HG03066 (cell line): ENCODE measurements at regions not wholly inside any gene's neighbourhood (a gene's known extent, or its start where the extent isn't known, plus 50 kb on each side); places are given as distances from the start of the nearest gene placed in this dataset.

ENCODE experiments used
- ATAC-seq: cut with Tn5 transposase; IDR thresholded peaks from one replicate; pipeline ENCODE4 v1.9.1; 2021; ENCODE audit warnings: low read depth; ENCODE audit not compliant: unreplicated experiment

DNA sequence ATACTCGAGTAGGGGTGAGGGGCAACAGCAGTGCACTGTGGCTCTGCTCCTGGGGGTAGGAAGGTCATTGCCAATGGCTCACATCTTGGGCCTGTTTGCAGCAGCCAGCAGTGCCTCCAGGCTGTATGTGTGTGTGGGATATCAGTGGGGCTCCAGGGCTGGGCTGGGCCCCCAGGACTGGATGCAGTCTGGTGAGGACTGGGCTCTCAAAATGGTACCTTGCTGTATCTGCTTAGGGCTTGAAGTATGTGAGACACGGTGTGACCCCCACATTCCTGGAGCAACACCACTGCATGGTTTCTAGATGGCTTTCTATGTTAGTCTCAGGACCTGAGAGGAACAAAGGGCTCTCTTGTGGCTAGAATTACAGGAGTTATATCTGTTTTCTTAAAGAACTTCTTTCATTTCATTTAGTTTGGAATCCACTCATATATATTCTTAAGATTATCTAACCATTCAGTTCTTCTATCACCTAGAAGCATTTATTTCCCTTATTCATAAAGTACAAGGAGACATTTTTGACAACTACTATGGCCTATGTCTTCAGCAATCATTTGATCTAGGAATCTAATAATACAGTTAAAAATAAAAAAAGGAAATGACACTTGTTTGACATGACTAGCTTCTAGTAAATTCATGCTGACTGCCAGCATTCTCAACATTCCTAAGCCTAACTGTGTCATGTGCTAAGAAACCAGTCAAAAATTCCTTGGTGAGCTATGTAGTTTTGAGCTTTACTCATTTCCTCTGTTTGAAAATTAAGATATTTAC is 443.2 kb upstream of the SEMA3A start:
- ATAC-seq = no peak

DNA sequence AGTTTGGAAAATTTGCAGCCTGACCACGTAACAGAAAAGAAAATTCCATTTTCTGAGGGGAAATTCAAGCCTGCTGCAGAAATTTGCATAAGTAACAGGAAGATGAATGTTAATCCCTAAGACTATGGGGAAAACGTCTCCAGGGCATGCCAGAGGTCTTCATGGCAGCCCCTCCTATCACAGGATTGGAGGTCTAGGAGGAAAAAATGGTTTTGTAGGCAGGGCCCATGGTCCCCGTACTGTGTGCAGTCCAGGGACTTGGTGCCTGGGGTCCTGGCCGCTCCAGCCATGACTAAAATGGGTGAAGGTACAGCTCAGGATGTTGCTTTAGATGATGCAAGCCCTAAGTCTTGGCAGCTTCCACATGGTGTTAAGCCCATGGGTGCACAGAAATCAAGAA is 437.3 kb upstream of the SEMA3A start:
- ATAC-seq = no peak

DNA sequence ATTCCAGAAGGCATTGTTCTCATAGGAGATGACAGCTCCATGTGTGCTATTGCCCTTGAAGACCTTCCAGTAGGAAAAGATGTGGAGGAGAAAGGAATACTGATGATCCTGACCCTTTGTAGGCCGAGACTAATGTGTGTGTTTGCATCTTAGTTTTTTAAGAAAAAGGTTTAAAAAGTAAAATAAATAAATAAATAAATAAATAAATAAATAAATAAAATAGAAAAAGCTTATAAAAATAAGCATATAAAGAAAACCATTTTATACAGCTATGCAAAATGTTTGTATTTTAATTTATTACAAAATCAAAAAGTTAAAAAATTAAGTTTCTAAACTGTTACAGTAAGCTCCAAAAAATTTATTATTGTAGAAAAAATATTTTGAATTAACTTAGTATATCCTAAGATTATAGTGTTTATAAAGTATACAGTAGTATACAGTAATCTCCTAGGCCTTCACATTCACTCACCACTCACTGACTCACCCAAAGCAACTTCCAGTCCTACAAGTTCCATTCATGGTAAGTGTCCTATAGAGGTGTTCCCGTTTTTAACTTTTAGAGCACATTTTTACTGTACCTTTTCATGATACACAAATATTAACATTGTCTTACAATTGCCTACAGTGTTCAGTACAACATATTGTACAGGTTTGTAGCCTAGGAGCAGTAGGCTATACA is 435.2 kb upstream of the SEMA3A start:
- no peak for ATAC-seq

DNA sequence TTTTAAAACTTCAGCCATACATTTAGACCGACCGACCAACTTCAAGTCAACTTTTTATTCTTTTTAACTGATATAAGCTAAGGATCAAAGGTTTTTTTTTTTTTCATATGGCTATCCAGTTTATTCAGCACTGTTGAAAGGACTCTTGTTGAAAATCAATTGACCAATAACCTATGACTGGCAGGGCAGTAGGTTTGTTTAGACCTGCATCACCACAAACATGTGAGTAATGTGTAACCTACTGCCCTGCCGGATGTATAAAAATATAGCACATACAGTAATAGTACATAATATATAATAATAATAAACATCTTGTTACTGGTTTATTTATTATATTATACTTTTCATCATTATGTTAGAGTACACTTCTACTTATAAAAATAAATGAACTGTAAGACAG is 434.6 kb upstream of the SEMA3A start:
- no peak for ATAC-seq

DNA sequence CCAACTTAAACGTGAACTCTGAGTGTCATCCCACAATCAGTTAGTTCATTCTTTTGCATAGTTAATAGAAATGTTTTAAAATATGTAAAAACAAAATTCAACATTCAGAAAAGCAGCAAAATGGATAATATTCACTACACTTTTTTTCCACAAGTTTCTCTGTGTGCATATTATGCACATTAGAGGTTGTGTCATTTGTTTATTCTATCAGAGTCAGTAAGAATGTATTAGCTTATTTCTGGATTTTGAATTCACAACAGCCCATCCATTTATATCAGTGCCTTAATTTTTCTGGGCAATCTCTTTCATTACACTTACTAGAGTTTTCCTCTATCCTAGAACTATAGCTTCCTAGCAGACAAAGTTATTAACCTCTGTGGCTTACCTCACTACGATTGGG is 432.7 kb upstream of the SEMA3A start:
- no peak for ATAC-seq

DNA sequence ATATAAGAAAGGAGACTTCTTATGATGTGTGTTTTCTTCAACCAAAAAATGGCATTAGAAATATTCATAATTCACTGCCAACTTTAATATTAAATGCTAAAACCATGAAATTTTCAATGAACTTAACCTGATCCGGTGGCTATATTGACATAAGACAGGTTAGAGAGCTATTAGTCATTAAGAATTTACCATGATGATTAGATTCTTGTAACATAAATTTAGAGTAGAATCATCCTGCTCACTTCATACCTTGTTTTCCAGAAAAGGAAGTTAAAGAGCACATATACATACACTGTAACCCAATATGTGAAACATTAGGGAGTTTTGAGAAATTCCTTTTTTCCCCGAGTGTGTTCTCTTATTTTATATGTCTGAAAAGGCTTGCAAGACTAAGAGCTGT is 430.3 kb upstream of the SEMA3A start:
- ATAC-seq = no peak

DNA sequence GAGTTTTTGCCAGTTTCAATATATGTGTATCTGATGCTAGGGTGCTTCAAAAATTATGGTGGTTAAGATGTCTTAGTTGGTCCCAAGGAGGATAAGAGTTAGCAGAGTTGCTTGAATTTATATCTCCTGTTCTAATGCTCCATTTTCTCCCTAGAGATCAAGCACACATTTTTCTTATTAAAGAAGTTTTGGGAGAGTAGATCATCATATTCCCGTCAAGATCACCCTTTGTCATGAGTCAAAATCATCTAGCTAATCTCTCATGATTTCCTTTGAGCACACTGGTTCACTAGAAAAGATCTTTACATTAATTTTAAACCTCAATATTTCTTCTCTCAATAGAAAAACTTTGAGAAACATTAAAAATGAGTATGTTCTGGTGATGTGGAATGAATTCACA is 429.9 kb upstream of the SEMA3A start:
- no peak for ATAC-seq

DNA sequence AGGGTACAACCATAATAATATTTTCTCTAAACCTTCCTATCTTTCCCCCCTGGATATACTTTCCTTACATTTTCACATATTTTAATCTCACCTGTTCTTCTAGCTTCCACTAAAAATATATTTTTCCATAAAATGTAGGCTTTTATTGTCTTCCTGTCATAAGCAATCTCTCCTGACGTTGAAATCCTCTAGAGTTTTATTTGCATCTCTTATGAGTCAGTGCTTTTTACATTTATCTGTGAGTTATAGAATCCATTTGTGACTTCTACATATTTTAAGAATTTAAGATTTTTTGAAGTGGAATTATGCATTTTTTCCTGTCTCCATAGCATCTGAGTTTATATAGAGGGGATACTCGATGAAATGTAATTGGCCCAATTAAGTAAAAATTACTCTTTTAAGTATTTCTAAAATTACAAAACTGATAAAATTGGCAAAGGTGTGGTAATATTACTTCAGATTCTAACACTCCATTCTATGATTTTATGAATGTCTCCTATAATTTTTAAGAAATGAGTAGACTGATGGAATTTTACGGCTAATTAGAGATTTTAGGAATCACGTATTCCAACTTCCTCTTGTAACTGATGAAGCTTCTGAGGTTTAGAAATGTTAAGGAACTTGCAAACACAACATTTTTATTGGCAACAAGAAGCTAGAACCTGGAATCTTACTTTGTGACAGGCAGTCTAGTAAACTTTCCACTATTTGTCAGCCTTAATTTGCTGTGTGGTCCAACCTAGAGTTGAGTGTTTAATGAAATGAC is 422.9 kb upstream of the SEMA3A start:
- ATAC-seq = no peak

DNA sequence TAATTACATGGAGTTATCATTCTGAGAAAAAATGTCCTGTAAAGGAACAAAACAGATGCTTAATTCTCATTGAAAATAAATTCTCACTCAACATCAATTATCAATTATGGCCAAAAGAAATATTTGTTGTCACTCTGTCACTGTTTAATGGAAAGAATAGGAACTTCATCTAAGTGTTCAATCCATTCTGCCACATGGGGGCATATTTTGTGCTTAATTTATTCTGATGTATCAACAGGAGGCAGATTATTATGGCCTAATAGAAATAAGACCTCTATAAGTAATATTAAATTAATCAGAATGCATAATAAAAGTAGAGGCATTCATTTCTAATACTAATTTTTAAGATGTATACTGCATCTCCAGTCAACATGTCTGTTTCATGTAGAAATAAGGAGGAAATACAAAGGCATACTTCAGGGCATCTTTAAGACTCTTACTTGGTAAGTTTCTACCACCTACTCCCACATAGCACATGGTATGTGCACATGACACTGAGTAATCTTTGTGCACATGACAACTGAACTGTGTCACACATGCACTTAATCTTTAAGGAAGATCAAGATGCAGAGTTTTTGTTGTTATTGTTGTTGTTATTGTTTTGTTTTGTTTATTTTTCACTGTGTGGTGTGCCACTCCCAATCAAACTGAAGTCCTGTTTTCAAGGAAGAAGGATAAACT is 420.4 kb upstream of the SEMA3A start:
- no peak for ATAC-seq

DNA sequence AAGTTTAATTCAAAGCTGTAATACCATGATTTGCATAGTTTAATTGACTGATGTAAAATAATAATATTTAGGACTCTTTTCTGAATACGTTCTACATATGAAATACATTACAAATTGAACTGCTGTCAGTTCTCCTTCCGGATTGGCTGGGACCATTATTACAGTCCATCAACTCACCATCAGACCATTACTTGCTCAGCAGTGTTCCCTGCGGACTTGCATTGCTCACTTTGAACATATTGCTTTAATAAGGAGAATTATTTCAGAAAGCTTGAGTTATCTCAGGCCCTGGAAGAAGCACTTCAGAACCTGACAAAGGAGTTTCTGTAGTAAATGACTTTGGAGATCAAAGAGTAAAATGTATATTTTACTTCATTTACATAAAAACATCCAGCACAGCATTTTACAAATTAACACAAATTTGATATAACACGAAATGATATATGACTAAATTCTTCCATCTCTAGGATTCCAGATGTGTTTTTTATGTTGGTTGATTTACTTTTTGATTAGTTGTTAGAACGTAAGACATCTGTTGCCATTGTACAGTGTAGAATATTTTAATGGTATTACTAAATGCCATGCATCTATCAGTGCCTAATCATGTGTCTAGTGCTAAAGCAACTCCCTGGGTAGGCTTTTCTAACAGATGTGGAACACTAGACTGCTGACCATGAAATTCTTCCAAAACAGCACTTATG is 418.5 kb upstream of the SEMA3A start:
- ATAC-seq = no peak

DNA sequence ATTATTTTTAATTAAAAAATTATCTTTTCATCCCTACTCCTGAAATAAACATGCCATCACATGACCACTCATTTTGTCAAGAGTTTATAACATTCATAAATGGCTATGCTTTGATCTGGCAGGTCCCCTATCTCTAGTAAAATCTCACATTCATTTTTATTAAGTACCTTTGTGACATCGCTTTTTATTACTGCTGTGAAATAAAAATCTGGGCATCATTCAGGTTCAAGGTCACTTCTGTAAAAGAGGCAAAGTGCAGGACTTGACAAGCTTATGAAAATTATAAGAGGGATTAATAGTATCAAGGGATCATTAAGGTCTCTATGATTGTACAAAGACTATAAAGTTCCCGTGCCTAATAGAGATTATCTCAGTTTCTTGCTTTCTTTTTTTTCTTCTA is 416.8 kb upstream of the SEMA3A start:
- no peak for ATAC-seq

DNA sequence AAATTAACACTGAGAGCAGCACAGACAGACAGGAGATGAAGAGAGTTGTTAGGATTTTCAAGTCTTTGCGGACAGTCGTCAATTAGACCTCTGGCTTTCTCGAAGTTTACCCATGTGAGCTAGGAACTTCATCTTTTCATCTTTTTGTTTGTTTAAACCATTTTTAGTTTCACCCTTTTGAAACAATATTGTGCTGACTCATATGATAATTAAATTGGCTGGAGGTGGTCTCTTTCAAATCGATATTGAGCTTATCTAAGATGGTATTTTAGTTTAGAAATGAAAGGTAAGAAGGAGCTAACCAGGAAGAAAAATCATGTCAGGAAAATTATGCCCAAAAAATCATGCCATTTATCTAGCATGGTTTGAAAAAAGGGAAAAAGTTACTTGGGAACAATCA is 415.8 kb upstream of the SEMA3A start:
- ATAC-seq = no peak

DNA sequence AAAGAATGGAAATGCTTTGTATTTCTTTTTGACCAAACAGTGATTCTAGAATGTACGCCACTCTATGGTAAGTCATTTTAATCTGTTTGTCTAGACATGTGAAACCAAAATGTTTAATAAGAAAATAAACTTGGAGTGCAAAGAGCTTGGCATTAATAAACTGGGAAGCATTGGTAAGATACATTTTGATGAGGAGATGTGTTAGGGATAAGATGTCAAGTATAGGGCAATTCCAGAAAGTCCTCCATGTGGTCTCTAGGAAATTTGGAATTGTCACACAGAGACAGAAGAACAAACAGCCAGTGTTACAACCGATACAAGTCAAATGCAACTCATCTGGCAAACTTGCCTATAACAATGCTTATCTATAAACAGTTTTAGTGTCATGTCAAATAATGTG is 410.7 kb upstream of the SEMA3A start:
- ATAC-seq = no peak

DNA sequence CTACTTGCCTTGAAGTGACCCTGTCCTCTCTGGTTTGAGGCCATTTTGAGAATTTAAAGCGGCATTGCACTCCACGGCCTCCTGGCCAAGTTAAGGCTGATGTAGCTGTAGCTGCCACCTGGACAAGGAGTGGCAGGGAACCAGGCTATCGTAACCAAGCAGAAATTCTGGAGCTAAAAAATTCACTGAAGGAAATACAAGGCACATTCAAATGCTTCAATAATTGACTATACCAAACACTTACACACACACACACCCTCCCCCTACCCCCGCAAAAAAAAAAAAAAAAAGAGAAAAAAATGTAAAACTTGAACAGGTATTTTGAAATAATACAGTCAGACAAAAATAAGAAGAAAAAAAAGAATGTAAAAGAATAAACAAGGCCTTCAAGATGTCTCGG is 409.0 kb upstream of the SEMA3A start:
- no peak for ATAC-seq

DNA sequence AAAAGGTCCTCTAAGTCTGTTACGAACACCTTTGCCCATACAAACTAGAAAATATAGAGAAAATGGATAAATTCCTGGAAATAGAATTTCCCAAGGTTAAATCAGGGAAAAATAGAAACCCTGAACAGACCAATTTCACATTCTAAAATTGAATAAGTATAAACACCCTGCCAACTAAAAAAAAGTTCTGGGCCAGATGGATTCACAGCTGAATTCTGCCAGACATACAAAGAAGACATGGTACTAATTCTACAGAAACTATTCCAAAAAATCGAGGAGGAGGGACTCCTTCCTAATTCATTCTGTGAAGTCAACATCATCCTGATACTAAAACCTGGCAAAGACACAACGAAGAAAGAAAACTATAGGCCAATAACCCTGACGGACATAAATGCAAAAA is 400.4 kb upstream of the SEMA3A start:
- ATAC-seq = no peak

DNA sequence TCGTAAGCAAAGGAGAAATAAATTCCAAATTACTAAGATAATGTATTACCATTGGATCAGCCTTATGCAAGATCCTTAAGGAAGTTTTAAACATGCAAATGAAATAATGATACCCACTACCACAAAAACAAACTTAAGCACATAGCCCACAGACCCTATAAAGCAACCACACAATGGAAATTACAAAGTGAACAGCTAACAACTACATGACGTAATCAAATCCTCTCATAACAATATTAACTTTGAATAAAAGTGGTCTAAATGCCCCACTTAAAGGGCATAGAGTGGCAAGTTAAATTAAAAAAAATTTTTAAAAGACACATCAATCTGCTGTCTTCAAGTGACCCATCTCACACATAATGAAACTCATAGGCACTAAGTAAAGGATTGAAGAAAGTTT is 397.3 kb upstream of the SEMA3A start:
- no peak for ATAC-seq

DNA sequence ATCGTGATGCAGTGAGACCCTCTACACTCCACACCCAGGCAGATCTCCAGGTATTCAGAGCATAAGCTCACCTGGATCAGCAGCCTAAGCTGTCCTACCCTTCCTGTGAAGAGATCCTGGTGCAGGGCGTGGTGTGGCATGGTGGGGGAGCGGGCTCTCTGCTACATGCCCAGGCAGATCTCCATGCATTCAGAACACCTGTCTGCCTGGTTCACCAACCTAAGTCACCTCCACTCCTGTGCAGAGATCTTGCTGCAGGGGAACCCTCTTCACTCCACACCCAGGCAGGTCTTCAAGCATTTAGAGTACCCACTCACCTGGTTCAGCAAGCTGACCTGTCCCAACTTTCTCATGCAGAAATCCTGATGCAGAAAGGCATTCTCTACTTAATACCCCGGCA is 394.4 kb upstream of the SEMA3A start:
- ATAC-seq = no peak

DNA sequence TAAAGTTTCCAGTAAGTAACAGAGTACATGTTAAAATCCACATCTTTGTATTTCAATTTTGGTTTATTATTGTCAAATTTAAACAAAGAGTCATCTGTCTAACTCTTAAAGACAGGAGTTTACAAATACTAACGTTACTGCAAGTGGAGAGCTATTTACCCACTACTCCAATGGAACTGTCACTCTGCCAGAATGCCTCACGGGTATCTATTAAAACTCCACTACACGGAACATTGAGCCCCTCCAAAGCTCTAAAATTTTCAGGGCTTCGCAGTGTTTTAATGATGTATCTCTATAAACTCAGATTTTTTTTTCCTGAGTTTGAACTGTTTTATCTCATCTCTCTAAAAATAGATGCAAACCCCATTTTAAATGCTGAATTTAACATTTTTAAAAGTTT is 388.7 kb upstream of the SEMA3A start:
- no peak for ATAC-seq

DNA sequence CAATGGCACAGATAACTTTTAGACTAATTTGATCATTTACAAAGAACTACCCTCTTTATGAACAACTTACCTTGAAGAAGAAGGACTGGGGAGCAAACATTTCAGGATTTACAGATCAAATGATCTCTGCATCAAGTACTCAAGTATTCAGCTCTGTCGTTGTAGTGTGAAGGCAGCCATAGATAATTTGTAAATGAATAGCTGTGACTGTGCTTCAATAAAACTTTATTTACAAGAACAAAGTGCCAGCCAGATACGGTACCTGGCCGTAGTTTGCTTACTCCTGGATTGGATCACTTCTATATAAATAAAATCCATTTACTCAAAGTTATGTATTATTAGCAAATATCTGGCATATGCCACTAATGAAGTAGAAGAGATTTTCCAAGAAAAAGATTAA is 388.2 kb upstream of the SEMA3A start:
- ATAC-seq = no peak

DNA sequence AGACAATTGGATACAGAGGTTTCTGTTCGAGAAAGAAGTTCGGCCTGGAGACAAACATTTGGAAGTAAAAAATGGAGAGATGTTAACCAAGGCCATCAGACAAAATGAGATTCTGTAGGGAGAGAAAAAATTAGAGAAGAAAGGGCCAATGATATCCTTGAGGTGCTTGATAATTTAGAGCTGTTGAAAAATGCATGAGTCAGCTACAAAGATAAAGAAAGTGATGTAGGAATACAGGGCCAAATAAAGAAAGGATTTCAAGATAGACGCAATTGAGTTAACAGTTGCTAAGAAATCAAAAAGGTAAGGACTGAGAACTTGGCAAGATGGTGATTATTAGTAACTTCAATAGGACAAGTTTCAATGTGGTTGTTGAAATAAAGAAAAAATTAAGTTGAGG is 384.2 kb upstream of the SEMA3A start:
- ATAC-seq = no peak

DNA sequence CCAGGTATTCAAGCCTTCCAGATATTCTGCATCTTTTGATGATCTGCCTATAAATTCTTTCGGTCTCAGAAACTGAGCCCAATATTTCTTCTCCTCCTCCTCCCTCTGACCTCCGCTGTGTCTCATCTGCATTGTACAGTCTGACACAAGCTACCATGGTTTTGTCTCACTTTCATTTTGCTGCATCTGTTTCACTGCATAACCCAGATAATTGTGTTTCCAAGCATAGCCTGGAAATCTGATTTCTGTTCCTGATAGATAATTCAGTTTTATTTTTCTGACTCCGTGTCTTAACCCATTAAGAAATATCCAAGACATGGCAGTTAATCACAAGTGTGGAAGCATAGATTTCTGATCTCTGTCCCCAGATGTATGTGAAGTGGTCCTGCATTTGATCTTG is 374.2 kb upstream of the SEMA3A start:
- no peak for ATAC-seq
